CD4-positive, alpha-beta T cell treated with Interleukin-10 for 1 hour (primary cell): ENCODE measurements at regions not wholly inside any gene's neighbourhood (a gene's known extent, or its start where the extent isn't known, plus 50 kb on each side); places are given as distances from the start of the nearest gene placed in this dataset.
"Not testable (repeated sequence)": the region's sequence is repeated elsewhere in the genome, so short reads cannot be mapped to it uniquely, and the experiment has no call there.

Source experiments
- DNase-seq: peaks from one replicate; pipeline ENCODE4 v3.0.0-alpha.2; 2020

GRCh38 chr3:30305021-30305420 lies 301.4 kb upstream of the TGFBR2 start:
- DNase-seq = no peak

DNA sequence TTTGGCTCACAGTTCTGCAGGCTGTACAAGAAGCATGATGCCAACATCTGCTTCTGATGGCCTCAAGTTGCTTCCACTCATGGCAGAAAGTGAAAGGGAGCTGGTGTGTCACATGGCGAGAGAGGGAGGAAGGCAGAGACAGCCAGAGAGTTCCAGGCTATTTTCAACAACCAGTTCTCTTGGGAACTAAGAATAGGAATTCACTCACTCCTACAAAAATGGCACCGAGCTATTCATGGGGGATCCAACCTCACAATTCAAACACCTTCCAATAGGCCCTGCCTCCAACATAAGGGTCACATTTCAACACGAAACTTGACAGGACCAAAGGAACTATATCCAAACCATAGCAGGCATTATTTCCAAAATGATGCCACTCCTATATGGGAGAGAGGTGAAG lies 299.5 kb upstream of the TGFBR2 start:
- DNase-seq = no peak

DNA sequence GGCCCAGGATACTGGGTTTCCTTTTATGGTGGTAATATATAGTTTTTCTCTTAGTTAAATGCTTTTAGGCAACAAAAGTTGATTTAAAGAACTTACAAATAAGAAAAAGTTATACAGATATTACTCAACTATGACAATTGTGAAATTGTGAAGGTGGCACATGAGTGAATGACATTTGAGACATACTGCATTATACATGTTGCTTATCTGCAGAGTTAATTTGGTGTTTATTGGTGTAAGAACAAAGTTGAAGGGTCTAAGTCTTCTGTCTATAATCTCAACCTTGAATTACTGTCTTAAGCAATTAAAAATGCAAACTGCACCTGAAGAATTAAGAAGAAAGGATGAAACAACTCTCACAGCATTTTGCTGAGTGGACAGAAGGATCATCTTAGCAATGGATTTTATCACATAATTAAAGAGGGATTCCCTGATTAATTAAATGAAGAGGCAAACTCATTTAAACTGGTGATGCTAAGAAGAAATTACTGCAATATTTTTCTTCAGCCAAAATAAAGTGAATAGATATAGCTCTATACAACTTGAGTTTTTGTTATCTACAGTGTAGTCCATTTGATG lies 298.9 kb upstream of the TGFBR2 start:
- no peak for DNase-seq

- no peak for DNase-seq
Measured at GRCh38 chr3:30308131-30308530, 298.3 kb upstream of the TGFBR2 start.

DNA sequence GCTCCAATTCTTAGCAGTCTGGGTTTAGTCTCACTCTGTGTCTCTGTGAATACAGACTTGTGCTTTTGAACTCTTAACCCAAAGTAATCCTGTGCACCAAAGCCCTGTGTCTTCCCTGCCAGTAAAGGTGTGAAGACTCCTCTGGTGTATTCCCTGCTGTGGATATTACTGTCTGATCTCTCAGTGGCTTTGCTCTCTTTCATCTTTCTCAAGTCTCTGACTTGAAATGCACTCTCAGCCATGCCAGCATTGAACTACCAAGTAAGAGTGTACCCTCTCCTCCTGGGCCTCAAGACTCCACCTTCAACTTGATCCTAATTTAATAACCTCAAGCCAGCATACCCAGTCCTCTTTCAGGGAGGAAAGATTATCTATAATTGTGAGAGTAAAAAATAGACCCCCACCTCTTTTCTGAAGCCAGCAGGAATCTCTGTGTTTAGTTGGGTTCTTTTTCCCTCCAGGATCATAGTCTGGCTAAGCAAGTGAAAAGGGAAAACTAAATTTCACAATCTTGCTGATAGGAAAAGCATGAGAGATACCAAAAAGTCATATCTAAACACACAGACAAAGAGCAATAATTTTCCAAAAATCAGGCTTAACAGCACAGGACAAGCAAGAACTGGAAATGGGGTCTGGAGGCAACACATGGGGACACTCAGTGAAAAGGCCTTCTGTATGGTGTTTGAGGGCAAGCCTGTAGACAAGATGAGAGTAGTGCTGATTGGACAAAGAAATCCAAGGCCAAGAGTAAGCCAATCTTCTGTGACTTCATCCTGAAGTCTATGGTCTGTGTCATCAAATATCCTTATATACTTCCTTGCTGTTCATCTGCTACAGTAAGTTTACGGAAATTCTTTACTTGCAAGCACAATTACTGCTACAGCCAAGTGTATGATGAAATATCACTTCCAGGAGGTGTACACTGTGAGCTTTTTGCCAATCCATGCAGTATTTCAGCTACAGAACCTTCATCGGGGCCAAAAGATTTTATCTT lies 296.1 kb upstream of the TGFBR2 start:
- DNase-seq = no peak

DNA sequence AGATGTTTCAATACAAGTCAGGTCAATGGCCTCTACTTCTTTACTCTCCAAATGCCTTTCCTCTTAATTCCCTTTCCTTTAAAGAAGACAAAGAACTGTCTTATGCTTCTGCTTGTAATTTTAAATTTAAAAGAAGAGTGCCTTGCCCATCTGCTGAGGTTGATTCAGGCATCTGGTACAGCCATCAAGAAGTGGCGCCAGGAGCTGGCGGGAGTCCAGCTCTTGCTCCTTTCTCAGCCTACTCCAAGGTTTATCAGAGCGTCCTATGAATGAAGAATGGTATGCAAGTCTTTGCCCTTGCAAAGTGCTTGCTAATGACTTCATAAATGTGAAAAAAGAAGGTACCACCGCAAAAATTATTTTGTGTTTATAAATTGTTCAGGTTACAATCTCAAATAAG lies 294.6 kb upstream of the TGFBR2 start:
- DNase-seq = no peak

DNA sequence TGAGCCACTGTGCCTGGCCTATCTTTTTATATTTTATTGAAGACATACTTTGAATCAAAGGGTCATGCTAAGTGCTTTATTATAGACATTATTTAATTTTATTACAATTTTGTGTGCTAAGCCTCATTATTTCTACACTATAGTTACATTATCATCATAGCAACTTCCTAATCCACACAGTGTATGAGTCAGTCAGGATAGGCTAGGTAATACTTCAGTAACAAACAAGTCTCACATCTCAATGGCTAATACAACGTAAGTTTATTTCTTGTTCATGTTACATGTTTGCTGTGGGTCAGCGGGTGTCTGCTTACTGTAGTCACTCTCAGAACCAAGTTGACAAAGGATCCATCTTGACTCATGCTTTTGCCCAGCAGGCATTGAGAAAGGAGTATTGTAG lies 292.6 kb upstream of the TGFBR2 start:
- no peak for DNase-seq

GRCh38 chr3:30314757-30315325 lies 291.6 kb upstream of the TGFBR2 start:
- no peak for DNase-seq

GRCh38 chr3:30315447-30315846 lies 291.0 kb upstream of the TGFBR2 start:
- DNase-seq = no peak

- DNase-seq = no peak
Measured at GRCh38 chr3:30317561-30317960, 288.8 kb upstream of the TGFBR2 start.

DNA sequence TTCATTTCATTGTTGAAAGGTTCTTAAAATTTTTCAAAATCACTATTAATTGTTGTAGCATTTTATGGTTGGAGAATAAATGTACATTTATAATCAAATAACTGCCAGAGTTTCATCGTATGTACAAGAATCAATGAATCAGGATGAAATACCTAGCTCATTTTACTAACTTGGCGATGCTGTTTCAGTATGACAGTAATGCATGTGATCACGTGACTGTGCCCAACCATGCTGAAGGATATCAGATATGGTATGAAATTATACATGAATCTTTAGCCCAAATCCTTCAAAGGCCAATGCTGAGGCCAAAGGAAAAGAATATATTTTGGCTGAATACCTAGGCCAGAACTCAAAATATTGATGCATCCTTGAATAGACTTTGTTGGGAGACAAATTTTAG lies 288.3 kb upstream of the TGFBR2 start:
- DNase-seq = no peak

DNA sequence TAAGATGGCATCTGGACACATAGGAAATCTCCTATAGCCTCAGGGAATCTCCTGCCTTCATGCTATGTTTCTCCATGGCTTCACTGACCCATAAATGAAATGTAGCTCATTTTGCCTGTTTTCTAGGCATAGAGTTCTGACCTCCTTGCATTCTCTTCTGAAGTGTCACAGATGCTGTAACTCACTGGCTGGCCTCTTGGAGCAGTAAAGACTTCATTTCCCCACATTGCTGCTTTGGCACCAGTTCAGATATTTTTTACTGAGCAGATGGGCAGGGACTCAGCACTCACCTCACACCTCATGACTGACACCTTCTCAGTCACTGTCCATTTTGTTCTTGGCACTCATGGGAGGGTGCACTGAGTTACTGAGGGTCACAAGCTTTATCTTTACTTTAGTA lies 286.7 kb upstream of the TGFBR2 start:
- DNase-seq = peak; percentile 62

GRCh38 chr3:30320392-30320791 lies 286.0 kb upstream of the TGFBR2 start:
- DNase-seq = no peak

DNA sequence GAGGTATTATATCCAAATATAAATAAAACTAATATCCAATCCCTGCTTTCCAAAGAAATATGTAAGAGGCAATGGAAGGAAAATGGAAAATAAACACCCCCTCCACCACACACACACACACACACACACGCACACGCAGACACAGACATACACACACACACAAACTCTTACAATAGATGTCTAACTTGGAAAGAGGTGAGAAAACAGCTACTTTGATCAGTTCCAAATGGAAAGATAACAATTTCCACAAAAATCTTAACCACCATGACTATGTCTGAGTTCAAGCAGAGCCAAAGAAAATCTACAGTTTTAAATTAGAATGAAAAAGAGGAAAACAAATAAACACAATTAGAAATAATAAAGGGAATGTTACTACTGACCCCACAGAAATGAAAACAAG lies 285.3 kb upstream of the TGFBR2 start:
- DNase-seq = no peak

DNA sequence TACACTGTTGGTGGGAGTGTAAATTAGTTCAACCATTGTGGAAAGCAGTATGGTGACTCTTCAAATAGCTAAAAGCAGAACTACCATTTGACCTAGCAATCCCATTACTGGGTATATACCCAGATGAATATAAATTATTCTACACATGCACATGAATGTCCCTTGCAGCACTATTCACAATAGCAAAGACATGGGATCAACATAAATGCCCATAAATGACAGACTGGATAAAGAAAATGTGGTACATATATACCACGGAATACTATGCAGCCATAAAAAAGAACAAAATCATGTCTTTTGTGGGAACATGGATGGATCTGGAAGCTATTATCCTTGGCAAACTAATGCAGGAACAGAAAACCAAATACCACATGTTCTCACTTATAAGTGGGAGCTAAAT lies 282.8 kb upstream of the TGFBR2 start:
- not testable (repeated sequence) for DNase-seq

GRCh38 chr3:30324587-30324986 lies 281.8 kb upstream of the TGFBR2 start:
- DNase-seq = no peak

GRCh38 chr3:30327976-30328375 lies 278.4 kb upstream of the TGFBR2 start:
- not testable (repeated sequence) for DNase-seq

DNA sequence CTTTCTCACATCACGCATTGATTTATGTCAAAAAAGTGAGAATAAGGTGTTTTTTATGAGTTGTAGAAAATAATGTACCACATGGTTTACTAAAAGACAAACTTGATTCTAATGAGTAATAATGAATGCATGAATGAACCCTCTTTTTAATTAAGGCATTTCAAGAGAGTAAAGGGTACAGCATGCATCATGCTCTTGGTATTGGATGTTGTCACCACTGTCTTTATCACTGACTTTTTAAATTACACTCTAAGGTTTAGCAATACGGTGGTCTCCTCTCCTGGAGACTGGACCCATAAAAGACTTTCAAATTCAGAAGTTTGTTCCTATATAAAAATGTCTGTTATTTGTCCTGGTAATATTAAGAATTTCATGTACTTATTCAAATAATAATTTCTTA lies 277.5 kb upstream of the TGFBR2 start:
- not testable (repeated sequence) for DNase-seq

DNA sequence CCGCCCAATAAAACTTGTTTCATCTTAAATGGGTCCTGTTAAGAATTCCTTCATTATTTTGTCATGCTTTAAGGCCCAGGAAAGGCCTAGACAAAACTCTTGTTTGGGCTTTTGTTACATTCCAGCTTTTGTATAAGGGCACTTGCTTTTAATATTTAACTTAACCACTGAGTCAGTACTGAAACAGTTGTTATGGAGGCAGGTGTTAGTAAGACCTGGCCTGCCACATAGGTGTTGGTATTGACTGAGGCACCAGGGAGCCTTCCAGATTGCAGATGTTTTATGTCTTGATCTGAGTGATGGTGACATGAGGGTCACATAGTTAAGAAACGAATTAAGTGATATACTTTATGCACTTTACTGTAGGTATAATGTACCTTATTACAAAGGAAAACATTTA lies 274.9 kb upstream of the TGFBR2 start:
- no peak for DNase-seq

DNA sequence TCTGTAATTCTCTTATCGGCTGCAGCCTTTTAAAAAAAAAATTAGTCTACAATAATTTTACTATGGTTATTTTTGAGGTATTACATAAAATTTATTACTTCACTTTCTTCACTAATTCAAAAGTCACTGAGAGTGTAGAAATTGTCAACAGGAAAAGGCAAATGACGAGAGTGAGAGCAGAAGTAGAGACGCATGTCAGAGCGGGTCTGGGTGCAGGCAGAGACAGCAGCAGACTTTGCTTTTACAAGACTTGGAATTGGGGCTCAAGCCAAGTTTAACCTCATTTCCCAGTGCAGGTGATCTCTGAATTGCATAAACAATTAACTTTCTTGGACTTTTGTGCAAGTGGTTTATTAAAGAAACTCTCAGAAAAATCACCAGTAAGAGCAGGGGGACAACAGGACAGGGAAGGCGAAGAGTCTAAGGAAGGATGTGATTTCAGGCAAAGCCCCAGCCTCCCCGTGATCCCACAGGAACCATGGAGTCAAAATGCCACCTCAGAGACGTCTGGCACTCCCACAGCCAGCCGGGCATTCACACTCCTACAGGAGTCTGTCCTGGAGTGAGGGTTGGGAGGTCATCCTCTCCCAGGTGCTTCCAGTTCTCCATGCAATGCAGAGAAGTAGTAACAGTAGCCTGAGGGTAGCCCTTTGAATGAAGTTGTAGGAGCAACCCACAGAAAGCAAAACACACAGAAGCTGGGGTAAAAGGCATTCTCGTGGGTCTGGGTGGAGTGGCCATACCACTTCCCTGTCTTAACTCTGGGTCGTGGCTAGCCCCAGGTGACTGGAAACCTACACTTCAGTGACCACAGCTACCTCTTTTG lies 274.0 kb upstream of the TGFBR2 start:
- DNase-seq = no peak

GRCh38 chr3:30333143-30333542 lies 273.3 kb upstream of the TGFBR2 start:
- DNase-seq = no peak

GRCh38 chr3:30333903-30334302 lies 272.5 kb upstream of the TGFBR2 start:
- no peak for DNase-seq

GRCh38 chr3:30340500-30340899 lies 265.9 kb upstream of the TGFBR2 start:
- DNase-seq = no peak
